ENCODE measurements at regions not wholly inside any gene's neighbourhood (a gene's known extent, or its start where the extent isn't known, plus 50 kb on each side); places are given as distances from the start of the nearest gene placed in this dataset.

DNA sequence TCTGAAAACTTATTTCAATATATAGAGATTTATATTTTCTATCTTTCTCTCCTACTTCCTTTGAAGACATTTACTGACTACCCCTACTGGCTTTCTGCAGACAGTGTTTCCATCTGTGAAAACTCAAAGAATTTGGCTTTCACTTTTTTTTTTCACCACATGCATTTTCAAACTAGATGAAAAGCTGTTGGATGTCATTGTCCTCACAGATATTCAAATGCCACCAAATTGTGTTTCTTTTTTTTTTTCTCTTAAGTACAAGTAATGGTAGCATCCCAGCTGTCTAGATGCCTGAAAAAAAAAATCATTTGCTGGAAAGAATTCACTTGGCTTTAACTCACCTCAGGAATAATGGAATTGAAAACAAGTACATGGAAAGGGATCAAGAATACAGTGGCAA, 2258.6 kb upstream of the ACO1 start:
- TF ChIP-seq, protein P1, sequence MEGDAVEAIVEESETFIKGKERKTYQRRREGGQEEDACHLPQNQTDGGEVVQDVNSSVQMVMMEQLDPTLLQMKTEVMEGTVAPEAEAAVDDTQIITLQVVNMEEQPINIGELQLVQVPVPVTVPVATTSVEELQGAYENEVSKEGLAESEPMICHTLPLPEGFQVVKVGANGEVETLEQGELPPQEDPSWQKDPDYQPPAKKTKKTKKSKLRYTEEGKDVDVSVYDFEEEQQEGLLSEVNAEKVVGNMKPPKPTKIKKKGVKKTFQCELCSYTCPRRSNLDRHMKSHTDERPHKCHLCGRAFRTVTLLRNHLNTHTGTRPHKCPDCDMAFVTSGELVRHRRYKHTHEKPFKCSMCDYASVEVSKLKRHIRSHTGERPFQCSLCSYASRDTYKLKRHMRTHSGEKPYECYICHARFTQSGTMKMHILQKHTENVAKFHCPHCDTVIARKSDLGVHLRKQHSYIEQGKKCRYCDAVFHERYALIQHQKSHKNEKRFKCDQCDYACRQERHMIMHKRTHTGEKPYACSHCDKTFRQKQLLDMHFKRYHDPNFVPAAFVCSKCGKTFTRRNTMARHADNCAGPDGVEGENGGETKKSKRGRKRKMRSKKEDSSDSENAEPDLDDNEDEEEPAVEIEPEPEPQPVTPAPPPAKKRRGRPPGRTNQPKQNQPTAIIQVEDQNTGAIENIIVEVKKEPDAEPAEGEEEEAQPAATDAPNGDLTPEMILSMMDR (IDR thresholded peaks at IDR 0.05; ENCODE audit: borderline replicate concordance, insufficient read depth, low read depth, low read length): no peak
- H3K4me3 ChIP-seq (ENCODE audit: low read depth, low read length): no peak overlapping the region

GRCh38 chr9:30127371-30127770, 2257.1 kb upstream of the ACO1 start:
- H3K4me3 ChIP-seq (ENCODE audit: low read depth, low read length): no peak overlapping the region
- TF ChIP-seq, protein P1 (IDR thresholded peaks at IDR 0.05; ENCODE audit: borderline replicate concordance, insufficient read depth, low read depth, low read length): no peak

GRCh38 chr9:30140407-30140806, 2244.0 kb upstream of the ACO1 start:
- no peak overlapping the region for H3K4me3 ChIP-seq (ENCODE audit: low read depth, low read length)
- TF ChIP-seq, protein P1 (IDR thresholded peaks at IDR 0.05; ENCODE audit: borderline replicate concordance, insufficient read depth, low read depth, low read length): no peak

DNA sequence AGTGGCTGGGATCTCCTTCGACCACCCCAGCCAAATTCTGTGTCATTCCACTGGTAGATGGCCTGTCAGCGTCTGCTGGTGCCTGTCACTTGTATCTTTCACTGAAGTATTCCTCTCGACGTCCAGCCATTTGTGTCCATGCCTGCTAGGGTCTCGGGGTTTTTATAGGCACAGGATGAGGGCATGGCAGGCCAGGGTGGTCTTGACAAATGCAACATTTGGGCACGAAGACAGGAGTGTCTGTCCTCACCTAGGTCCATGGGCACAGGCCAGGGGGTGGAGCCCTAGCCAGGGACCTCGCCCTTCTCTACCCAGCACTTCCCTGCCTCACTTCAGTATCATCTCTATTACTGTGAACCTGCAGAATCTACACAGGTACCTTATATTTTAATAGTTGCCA, 2223.9 kb upstream of the ACO1 start:
- TF ChIP-seq, protein P1 (IDR thresholded peaks at IDR 0.05; ENCODE audit: borderline replicate concordance, insufficient read depth, low read depth, low read length): no peak
- no peak overlapping the region for H3K4me3 ChIP-seq (ENCODE audit: low read depth, low read length)

- TF ChIP-seq, protein P1 (IDR thresholded peaks at IDR 0.05; ENCODE audit: borderline replicate concordance, insufficient read depth, low read depth, low read length): no peak
- H3K4me3 ChIP-seq (ENCODE audit: low read depth, low read length): no peak overlapping the region
Measured at GRCh38 chr9:30172206-30172605, 2212.2 kb upstream of the ACO1 start.

DNA sequence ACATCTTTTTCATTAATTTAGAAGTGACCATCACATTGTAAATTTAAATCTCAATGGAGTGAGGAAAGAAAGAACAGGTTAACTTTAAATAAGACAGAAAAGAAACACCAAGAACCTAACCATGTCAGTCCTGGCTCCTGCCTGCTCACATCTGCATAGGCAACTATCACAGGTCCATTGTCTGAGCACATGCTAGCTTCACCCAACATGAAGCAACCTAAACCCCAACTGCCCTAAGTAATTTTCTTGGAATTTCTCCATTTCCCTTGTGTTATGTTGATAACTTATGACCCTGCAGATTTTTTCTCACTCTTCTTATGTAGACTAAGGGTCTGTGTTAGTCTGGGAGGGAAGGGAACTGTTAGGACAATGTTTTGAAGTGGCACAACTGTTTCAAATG, 2205.8 kb upstream of the ACO1 start:
- TF ChIP-seq, protein P1 (IDR thresholded peaks at IDR 0.05; ENCODE audit: borderline replicate concordance, insufficient read depth, low read depth, low read length): no peak
- no peak overlapping the region for H3K4me3 ChIP-seq (ENCODE audit: low read depth, low read length)

DNA sequence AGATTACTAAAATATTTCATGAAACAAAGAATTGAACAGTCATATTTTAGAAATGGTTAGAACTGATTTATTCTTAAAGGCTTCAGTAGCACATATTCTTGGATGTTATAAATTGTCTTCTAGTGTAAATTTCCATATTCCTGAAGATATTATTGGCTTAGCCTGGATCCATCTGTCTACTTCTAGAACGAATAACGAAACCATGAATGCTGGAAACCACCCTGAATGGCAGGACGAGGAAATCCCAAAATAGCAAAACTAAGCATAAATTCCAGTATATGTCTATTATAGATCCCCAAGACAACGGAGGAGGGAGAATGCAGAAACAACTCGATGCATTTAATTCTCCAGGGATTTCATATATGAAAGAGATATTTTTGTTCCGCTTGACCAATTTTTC, 2191.0 kb upstream of the ACO1 start:
- no peak overlapping the region for H3K4me3 ChIP-seq (ENCODE audit: low read depth, low read length)
- TF ChIP-seq, protein P1 (IDR thresholded peaks at IDR 0.05; ENCODE audit: borderline replicate concordance, insufficient read depth, low read depth, low read length): no peak

All from GM12875 (cell line).